Urinary bladder (tissue), 3 donors: ENCODE measurements at regions not wholly inside any gene's neighbourhood (a gene's known extent, or its start where the extent isn't known, plus 50 kb on each side); places are given as distances from the start of the nearest gene placed in this dataset.

Source experiments
- DNase-seq: peaks from one replicate; pipeline ENCODE4 v3.0.0-alpha.2; 2015; ENCODE audit errors: extremely low spot score
- H3K27ac ChIP-seq: one replicate; pipeline ENCODE4 v1.5.1; 2013; ENCODE audit warnings: low read depth, mild to moderate bottlenecking, moderate library complexity
- H3K36me3 ChIP-seq: one replicate; pipeline ENCODE4 v1.6.1; 2013; ENCODE audit warnings: mild to moderate bottlenecking, moderate library complexity; ENCODE audit not compliant: insufficient read depth
- H3K4me1 ChIP-seq: one replicate; pipeline ENCODE4 v1.6.1; 2013; ENCODE audit warnings: mild to moderate bottlenecking, moderate library complexity; ENCODE audit not compliant: insufficient read depth
- H3K4me3 ChIP-seq: one replicate; pipeline ENCODE4 v1.5.1; 2013; ENCODE audit warnings: low read depth, low read length
- WGBS: extraction: QIAGEN DNeasy Blood & Tissue Kit; methylation state at CpG from one replicate; pipeline ENCODE4 v1.1.7; 2013; 5-methylcytosine and 5-hydroxymethylcytosine counted together
- donor health status: healthy with polysubstance abuse.
- donor health status: healthy.

GRCh38 chr5:27241564-27242257 is 203.3 kb upstream of the CDH9 start:
- peak; percentile 40 for DNase-seq
- H3K27ac ChIP-seq, result no peak overlapping the region

DNA sequence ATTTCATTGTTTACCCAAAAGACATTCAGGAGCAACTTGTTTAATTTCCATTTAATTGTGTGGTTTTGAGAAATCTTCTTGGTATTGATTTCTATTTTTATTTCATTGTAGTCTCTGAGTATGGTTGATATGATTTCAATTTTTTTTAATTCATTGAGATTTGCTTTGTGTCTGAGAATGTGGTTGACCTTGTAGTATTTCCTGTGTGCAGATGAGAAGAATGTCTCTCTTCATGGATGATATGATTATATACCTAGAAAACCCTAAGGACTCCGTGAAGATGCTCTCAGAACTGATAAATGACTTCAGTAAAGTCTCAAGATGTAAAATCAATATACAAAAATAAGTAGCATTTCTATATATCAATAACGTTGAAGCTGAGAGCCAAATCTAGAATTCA is 202.4 kb upstream of the CDH9 start:
- H3K27ac ChIP-seq, result no peak overlapping the region
- no peak for DNase-seq
- H3K4me1 ChIP-seq, result no peaks in the 10 kb centered on the region
- no peak overlapping the region for H3K4me3 ChIP-seq
- WGBS, result 74% methylated on average over 2 of the region's 2 CpGs
- H3K36me3 ChIP-seq, result no peaks in the 10 kb centered on the region

More at GRCh38 chr5:27241564-27242257, 203.3 kb upstream of the CDH9 start:
- no peak overlapping the region for H3K4me3 ChIP-seq
- 42% methylated on average over 5 of the region's 5 CpGs for WGBS
- no peaks in the 10 kb centered on the region for H3K4me1 ChIP-seq
- H3K36me3 ChIP-seq, result no peaks in the 10 kb centered on the region

DNA sequence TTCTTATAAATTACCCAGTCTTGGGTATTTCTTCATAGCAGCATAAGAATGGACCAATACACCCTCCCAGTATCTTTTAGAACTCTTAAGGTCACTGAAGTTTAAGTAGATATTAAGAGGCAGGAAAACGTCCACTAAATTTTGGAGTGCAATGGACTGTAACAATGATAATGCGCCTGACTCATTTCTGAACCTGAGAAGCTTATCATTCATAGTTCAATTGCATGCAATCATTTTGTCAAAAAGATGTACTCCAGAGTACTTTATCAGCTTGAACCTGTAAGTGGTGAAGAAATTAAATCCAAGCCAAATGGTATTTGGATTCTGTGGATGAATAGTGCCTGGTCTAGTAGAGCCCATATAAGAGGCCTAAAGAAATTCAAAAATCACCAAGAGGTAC is 196.5 kb upstream of the CDH9 start:
- H3K4me1 ChIP-seq, result no peaks in the 10 kb centered on the region
- no peaks in the 10 kb centered on the region for H3K36me3 ChIP-seq
- DNase-seq, result no peak
- H3K27ac ChIP-seq, result no peak overlapping the region
- H3K4me3 ChIP-seq, result no peak overlapping the region
- WGBS, result 76% methylated on average over 2 of the region's 2 CpGs

GRCh38 chr5:27221410-27221809 is 183.0 kb upstream of the CDH9 start:
- Histone ChIP-seq H3K27ac (no peak overlapping the region), H3K36me3 (no peaks in the 10 kb centered on the region), H3K4me3 (no peak overlapping the region), H3K4me1 (no peaks in the 10 kb centered on the region)
- DNase-seq, result no peak
- WGBS, result 93% methylated on average over 1 of the region's 1 CpG

GRCh38 chr5:27220752-27221151 is 182.4 kb upstream of the CDH9 start:
- Histone ChIP-seq H3K36me3 (no peaks in the 10 kb centered on the region), H3K4me3 (no peak overlapping the region), H3K4me1 (no peaks in the 10 kb centered on the region), H3K27ac (no peak overlapping the region)
- WGBS, result 90% methylated on average over 4 of the region's 4 CpGs
- no peak for DNase-seq

DNA sequence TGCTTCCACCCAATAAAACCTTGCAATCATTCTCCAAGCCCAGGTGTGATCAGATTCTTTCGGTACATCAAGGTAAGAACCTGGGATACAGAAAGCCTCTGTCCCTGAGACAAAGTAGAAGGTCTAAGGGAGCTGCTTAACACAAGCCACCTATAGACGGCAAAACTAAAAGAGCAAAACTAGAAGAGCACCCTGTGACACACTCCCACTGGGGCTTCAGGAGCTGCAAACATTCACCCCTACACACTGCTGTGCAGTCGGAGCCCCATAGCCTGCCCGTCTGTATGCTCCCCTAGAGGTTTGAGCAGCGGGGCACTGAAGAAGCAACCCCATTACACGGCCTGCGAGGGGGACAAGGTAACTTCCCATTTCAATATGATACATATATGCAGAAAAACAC is 179.6 kb upstream of the CDH9 start:
- no peak overlapping the region for H3K4me3 ChIP-seq
- 94% methylated on average over 7 of the region's 7 CpGs for WGBS
- H3K36me3 ChIP-seq, result no peaks in the 10 kb centered on the region
- no peak for DNase-seq
- H3K27ac ChIP-seq, result no peak overlapping the region
- no peaks in the 10 kb centered on the region for H3K4me1 ChIP-seq

DNA sequence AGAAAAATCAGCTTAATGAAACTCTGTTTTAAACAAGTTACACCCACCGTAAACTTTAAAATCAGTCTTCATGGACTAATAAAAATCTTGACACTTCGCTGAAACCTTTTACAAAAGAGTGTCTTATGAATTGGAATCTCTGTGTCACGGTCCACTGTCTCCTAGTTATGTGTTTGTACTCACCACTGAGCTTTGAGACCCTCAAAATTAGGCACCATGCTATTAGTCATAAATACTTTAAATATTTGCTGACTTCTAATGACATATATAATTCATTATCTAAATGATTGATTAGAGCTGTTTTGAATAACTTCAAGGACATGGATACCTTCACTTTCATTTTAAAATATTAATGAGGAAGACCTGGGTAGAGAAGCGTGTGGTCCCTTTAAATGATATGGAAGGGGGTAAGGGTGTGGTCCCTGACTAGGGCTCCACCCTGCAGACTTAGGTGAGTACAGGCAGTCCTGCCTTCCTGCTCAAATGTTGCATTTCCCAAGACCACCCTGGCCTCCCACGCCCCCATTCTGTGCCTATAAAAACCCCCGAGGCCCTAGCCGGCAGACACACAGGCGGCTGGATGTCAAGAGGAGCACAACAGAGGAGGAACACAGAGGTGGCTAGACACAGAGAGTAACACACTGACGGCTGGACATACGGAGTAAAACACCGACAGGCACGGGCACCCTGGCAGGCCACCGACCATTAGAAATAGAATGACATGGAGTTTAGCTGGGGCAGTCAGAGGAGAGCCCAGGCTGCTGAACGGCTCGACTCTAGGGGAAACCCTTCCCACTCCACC is 179.0 kb upstream of the CDH9 start:
- H3K27ac ChIP-seq, result no peak overlapping the region
- 85% methylated on average over 15 of the region's 15 CpGs for WGBS
- no peak overlapping the region for H3K4me3 ChIP-seq
- no peaks in the 10 kb centered on the region for H3K36me3 ChIP-seq
- DNase-seq, result no peak
- no peaks in the 10 kb centered on the region for H3K4me1 ChIP-seq

- no peaks in the 10 kb centered on the region for H3K4me1 ChIP-seq
- H3K36me3 ChIP-seq, result no peaks in the 10 kb centered on the region
- 86% methylated on average over 3 of the region's 3 CpGs for WGBS
- no peak overlapping the region for H3K27ac ChIP-seq
- no peak for DNase-seq
- H3K4me3 ChIP-seq, result no peak overlapping the region
Measured at GRCh38 chr5:27216367-27216950, 178.1 kb upstream of the CDH9 start.

GRCh38 chr5:27208051-27208450 is 169.7 kb upstream of the CDH9 start:
- WGBS, result 68% methylated on average over 2 of the region's 2 CpGs
- no peak overlapping the region for H3K4me3 ChIP-seq
- H3K36me3 ChIP-seq, result no peaks in the 10 kb centered on the region
- H3K4me1 ChIP-seq, result no peaks in the 10 kb centered on the region
- H3K27ac ChIP-seq, result no peak overlapping the region
- no peak for DNase-seq

DNA sequence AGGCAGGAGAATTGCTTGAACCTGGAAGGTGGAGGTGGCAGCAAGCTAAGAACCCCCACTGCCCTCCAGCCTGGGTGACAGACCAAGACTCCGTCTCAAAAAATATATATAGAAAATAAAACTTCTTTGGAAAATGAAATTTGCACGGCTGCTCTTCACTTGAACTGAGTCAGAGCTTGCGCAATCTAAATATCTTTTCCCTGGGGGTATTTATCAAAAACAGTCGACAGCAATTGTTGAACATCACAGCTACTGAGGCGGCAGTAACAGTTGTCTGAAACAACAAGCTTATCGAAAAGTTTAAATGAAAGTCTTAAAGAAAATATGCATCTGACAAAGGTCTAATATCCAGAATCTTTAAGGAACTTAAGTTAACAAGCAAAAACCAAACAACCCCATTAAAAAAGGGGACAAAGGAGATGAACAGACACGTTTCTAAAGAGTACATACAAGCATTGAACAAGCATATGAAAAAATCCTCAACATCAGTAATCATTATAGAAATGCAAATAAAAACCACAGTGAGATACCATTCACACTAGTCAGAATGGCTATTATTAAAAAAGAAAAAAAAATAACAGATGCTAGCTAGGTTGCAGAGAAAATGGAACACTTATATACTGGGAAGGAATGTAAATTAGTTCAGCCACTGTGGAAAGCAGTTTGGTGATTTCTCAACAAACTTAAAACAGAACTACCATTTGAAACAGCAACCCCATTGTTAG is 153.6 kb upstream of the CDH9 start:
- WGBS, result 76% methylated on average over 7 of the region's 7 CpGs
- Histone ChIP-seq H3K27ac (no peak overlapping the region), H3K4me3 (no peak overlapping the region), H3K36me3 (no peaks in the 10 kb centered on the region), H3K4me1 (no peaks in the 10 kb centered on the region)
- DNase-seq, result no peak

GRCh38 chr5:27172693-27173092 is 134.3 kb upstream of the CDH9 start:
- H3K27ac ChIP-seq, result no peak overlapping the region
- no peaks in the 10 kb centered on the region for H3K36me3 ChIP-seq
- WGBS, result 91% methylated on average over 1 of the region's 1 CpG
- DNase-seq, result no peak
- no peak overlapping the region for H3K4me3 ChIP-seq
- no peaks in the 10 kb centered on the region for H3K4me1 ChIP-seq

GRCh38 chr5:27171761-27172261 is 133.4 kb upstream of the CDH9 start:
- DNase-seq, result no peak
- Histone ChIP-seq H3K36me3 (no peaks in the 10 kb centered on the region), H3K27ac (no peak overlapping the region), H3K4me3 (no peak overlapping the region), H3K4me1 (no peaks in the 10 kb centered on the region)
- WGBS, result 74% methylated on average over 15 of the region's 15 CpGs

DNA sequence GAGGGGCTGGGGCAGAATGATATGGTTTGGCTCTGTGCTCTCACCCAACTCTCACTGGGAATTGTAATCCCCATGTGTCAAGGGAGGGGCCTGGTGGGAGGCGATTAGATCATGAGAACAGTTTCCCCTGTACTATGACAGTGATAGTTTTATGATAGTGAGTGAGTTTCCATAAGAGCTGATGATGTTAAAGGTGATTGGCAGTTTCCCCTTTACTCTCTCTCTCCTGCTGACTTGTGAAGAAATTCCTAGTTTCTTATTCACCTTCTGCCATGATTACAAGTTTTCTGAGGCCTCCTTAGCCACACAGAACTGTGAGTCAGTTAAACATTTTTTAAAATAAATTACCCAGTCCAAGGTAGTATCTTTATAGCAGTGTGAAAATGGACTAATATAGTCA is 120.4 kb upstream of the CDH9 start:
- DNase-seq, result no peak
- Histone ChIP-seq H3K36me3 (no peaks in the 10 kb centered on the region), H3K4me1 (no peaks in the 10 kb centered on the region), H3K4me3 (no peak overlapping the region), H3K27ac (no peak overlapping the region)
- WGBS, result 76% methylated on average over 1 of the region's 1 CpG
